ENCODE measurements at regions not wholly inside any gene's neighbourhood (a gene's known extent, or its start where the extent isn't known, plus 50 kb on each side); places are given as distances from the start of the nearest gene placed in this dataset.

- Histone ChIP-seq H2AFZ (no peak overlapping the region), H3K9ac (no peak overlapping the region), H3K27ac (no peak overlapping the region), H3K27me3 (replicated peaks; ENCODE audit: insufficient read depth) (peaks cover 10% of the 10 kb centered on the region; the same call in 1 of the 2 replicates), H3K36me3 (ENCODE audit: low read depth) (no peaks in the 10 kb centered on the region), H3K4me1 (ENCODE audit: insufficient read depth) (no peaks in the 10 kb centered on the region), H3K79me2 (ENCODE audit: insufficient read depth) (no peaks in the 10 kb centered on the region), H3K4me2 (ENCODE audit: unreplicated experiment) (no peak overlapping the region), H4K20me1 (ENCODE audit: insufficient read depth) (no peaks in the 10 kb centered on the region), H3F3A (ENCODE audit: insufficient read depth) (no peaks in the 10 kb centered on the region), H3K9me3 (ENCODE audit: low read depth) (no peaks in the 10 kb centered on the region), H3K4me3 (no peak overlapping the region), H3K9me2 (ENCODE audit: insufficient read depth) (no peaks in the 10 kb centered on the region)
- TF ChIP-seq EZH2 (IDR thresholded peaks at IDR 0.05; ENCODE audit: insufficient read depth, poor library complexity, severe bottlenecking) (no peak), EZH2phosphoT487 (IDR thresholded peaks at IDR 0.05; ENCODE audit: insufficient read depth, low read depth) (no peak)
- in situ Hi-C loops (cut with MboI), result no loop called here
- 29% methylated on average over 1 of the region's 1 CpG for WGBS, 2 experiments (ENCODE audit: low coverage in 1 of 2, low lambda C conversion rate in 2 of 2, missing lambda C conversion rate in 2 of 2)
- no peak for DNase-seq
These were observed 499.3 kb upstream of the FANCL start for GRCh38 chr2:58740426-58740825.

- in situ Hi-C loops (cut with MboI), result no loop called here
- H3K79me2 ChIP-seq (ENCODE audit: insufficient read depth), result no peaks in the 10 kb centered on the region
- no peaks in the 10 kb centered on the region for H3K9me2 ChIP-seq (ENCODE audit: insufficient read depth)
- TF ChIP-seq EZH2 (IDR thresholded peaks at IDR 0.05; ENCODE audit: insufficient read depth, poor library complexity, severe bottlenecking), result no peak
- TF ChIP-seq EZH2phosphoT487 (IDR thresholded peaks at IDR 0.05; ENCODE audit: insufficient read depth, low read depth), result no peak
- peak; percentile 18 for DNase-seq
- no peak overlapping the region for H3K9ac ChIP-seq
- H3K9me3 ChIP-seq (ENCODE audit: low read depth), result no peaks in the 10 kb centered on the region
- H3K4me3 ChIP-seq, result no peak overlapping the region
- no peaks in the 10 kb centered on the region for H3K36me3 ChIP-seq (ENCODE audit: low read depth)
- no peaks in the 10 kb centered on the region for H3F3A ChIP-seq (ENCODE audit: insufficient read depth)
- no peaks in the 10 kb centered on the region; the same call in 1 of the 2 replicates for H3K4me1 ChIP-seq (ENCODE audit: insufficient read depth)
- 53 to 60% methylated on average over 1 of the region's 1 CpG for WGBS, 2 experiments (ENCODE audit: low coverage in 1 of 2, low lambda C conversion rate in 2 of 2, missing lambda C conversion rate in 2 of 2)
- H3K4me2 ChIP-seq (ENCODE audit: unreplicated experiment), result no peak overlapping the region
- H3K27me3 ChIP-seq (replicated peaks; ENCODE audit: insufficient read depth), result peaks cover 10% of the 10 kb centered on the region; the same call in 1 of the 2 replicates
- no peaks in the 10 kb centered on the region for H4K20me1 ChIP-seq (ENCODE audit: insufficient read depth)
- H2AFZ ChIP-seq, result no peak overlapping the region
- no peak overlapping the region for H3K27ac ChIP-seq
These were observed 497.9 kb upstream of the FANCL start for GRCh38 chr2:58739033-58739432.

GRCh38 chr2:58734365-58734764, 493.2 kb upstream of the FANCL start:
- Histone ChIP-seq H4K20me1 (ENCODE audit: insufficient read depth) (no peaks in the 10 kb centered on the region), H3K4me3 (no peak overlapping the region), H3K9me3 (ENCODE audit: low read depth) (no peaks in the 10 kb centered on the region), H3K4me2 (ENCODE audit: unreplicated experiment) (no peak overlapping the region), H3K9ac (no peak overlapping the region), H2AFZ (no peak overlapping the region), H3K79me2 (ENCODE audit: insufficient read depth) (no peaks in the 10 kb centered on the region), H3K27ac (no peak overlapping the region), H3K4me1 (ENCODE audit: insufficient read depth) (no peaks in the 10 kb centered on the region; the same call in 1 of the 2 replicates), H3F3A (ENCODE audit: insufficient read depth) (no peaks in the 10 kb centered on the region), H3K36me3 (ENCODE audit: low read depth) (no peaks in the 10 kb centered on the region), H3K27me3 (replicated peaks; ENCODE audit: insufficient read depth) (peaks cover 10% of the 10 kb centered on the region; the same call in 1 of the 2 replicates), H3K9me2 (ENCODE audit: insufficient read depth) (no peaks in the 10 kb centered on the region)
- in situ Hi-C loops (cut with MboI), result no loop called here
- DNase-seq, result peak; percentile 57
- TF ChIP-seq EZH2 (IDR thresholded peaks at IDR 0.05; ENCODE audit: insufficient read depth, poor library complexity, severe bottlenecking) (no peak), EZH2phosphoT487 (IDR thresholded peaks at IDR 0.05; ENCODE audit: insufficient read depth, low read depth) (no peak)
- WGBS, 2 experiments (ENCODE audit: low coverage in 1 of 2, low lambda C conversion rate in 2 of 2, missing lambda C conversion rate in 2 of 2), result 7 to 9% methylated on average over 1 of the region's 1 CpG

GRCh38 chr2:58732999-58733398, 491.9 kb upstream of the FANCL start:
- H3K9me2 ChIP-seq (ENCODE audit: insufficient read depth), result no peaks in the 10 kb centered on the region
- DNase-seq, result no peak
- in situ Hi-C loops (cut with MboI), result no loop called here
- H3K4me1 ChIP-seq (ENCODE audit: insufficient read depth), result no peaks in the 10 kb centered on the region; the same call in 1 of the 2 replicates
- TF ChIP-seq EZH2 (IDR thresholded peaks at IDR 0.05; ENCODE audit: insufficient read depth, poor library complexity, severe bottlenecking), result no peak
- TF ChIP-seq EZH2phosphoT487 (IDR thresholded peaks at IDR 0.05; ENCODE audit: insufficient read depth, low read depth), result no peak
- H3K36me3 ChIP-seq (ENCODE audit: low read depth), result no peaks in the 10 kb centered on the region
- no peaks in the 10 kb centered on the region for H3K79me2 ChIP-seq (ENCODE audit: insufficient read depth)
- no peak overlapping the region for H3K4me3 ChIP-seq
- peaks cover 10% of the 10 kb centered on the region; the same call in 1 of the 2 replicates for H3K27me3 ChIP-seq (replicated peaks; ENCODE audit: insufficient read depth)
- no peaks in the 10 kb centered on the region for H3K9me3 ChIP-seq (ENCODE audit: low read depth)
- no peak overlapping the region for H3K4me2 ChIP-seq (ENCODE audit: unreplicated experiment)
- WGBS, 2 experiments (ENCODE audit: low coverage in 1 of 2, low lambda C conversion rate in 2 of 2, missing lambda C conversion rate in 2 of 2), result 88 to 94% methylated on average over 1 of the region's 1 CpG
- no peak overlapping the region for H3K9ac ChIP-seq
- no peaks in the 10 kb centered on the region for H3F3A ChIP-seq (ENCODE audit: insufficient read depth)
- H3K27ac ChIP-seq, result no peak overlapping the region
- no peaks in the 10 kb centered on the region for H4K20me1 ChIP-seq (ENCODE audit: insufficient read depth)
- H2AFZ ChIP-seq, result no peak overlapping the region

- Histone ChIP-seq H3K4me2 (ENCODE audit: unreplicated experiment) (no peak overlapping the region), H4K20me1 (ENCODE audit: insufficient read depth) (no peaks in the 10 kb centered on the region), H3K4me3 (no peak overlapping the region), H3K27me3 (replicated peaks; ENCODE audit: insufficient read depth) (no peaks in the 10 kb centered on the region), H3K27ac (no peak overlapping the region), H3K79me2 (ENCODE audit: insufficient read depth) (no peaks in the 10 kb centered on the region), H3K9me2 (ENCODE audit: insufficient read depth) (no peaks in the 10 kb centered on the region), H3K4me1 (ENCODE audit: insufficient read depth) (no peaks in the 10 kb centered on the region; the same call in 1 of the 2 replicates), H2AFZ (no peak overlapping the region), H3K36me3 (ENCODE audit: low read depth) (no peaks in the 10 kb centered on the region), H3F3A (ENCODE audit: insufficient read depth) (no peaks in the 10 kb centered on the region), H3K9me3 (ENCODE audit: low read depth) (no peaks in the 10 kb centered on the region), H3K9ac (no peak overlapping the region)
- DNase-seq, result no peak
- in situ Hi-C loops (cut with MboI), result no loop called here
- TF ChIP-seq EZH2phosphoT487 (IDR thresholded peaks at IDR 0.05; ENCODE audit: insufficient read depth, low read depth) (no peak), EZH2 (IDR thresholded peaks at IDR 0.05; ENCODE audit: insufficient read depth, poor library complexity, severe bottlenecking) (no peak)
- 4 to 17% methylated on average over 2 of the region's 2 CpGs for WGBS, 2 experiments (ENCODE audit: low coverage in 1 of 2, low lambda C conversion rate in 2 of 2, missing lambda C conversion rate in 2 of 2)
These were observed 490.4 kb upstream of the FANCL start for GRCh38 chr2:58731488-58731869.

All from GM23248 (cell line).